Panc1 (cell line): ENCODE measurements at regions not wholly inside any gene's neighbourhood (a gene's known extent, or its start where the extent isn't known, plus 50 kb on each side); places are given as distances from the start of the nearest gene placed in this dataset.

ENCODE experiments used
- ATAC-seq: fragments of 200-7000 bp; cut with Tn5 transposase; 2 replicates; pipeline ENCODE4 v1.9.1; 2020; ENCODE audit warnings: mild to moderate bottlenecking, moderate library complexity
- BruUV-seq: library from RNA; stranded (reverse); fragments of 400-500 nt; replicated peaks from 2 replicates; lab custom pipeline; 2021; lab: Mats Ljungman, UMichigan
- CTCF ChIA-PET: fragments of 300-600 bp; sonication (Branson Sonifier 250); formaldehyde crosslinking; loops from one replicate; lab custom pipeline; 2022; ENCODE audit warnings: antibody characterized with exemption; lab: Charles Lee
- POLR2A ChIA-PET: fragments of 300-600 bp; sonication (Branson Sonifier 250); formaldehyde crosslinking; loops from one replicate; lab custom pipeline; 2022; ENCODE audit warnings: antibody characterized with exemption; lab: Charles Lee
- DNase-seq: peaks from one replicate; pipeline ENCODE4 v3.0.0-alpha.2; 2010; ENCODE audit warnings: low read depth, low spot score
- H3K27ac ChIP-seq: 2 replicates; pipeline ENCODE4 v1.5.1; 2011; ENCODE audit warnings: mild to moderate bottlenecking, low read length, inconsistent platforms
- H3K27me3 ChIP-seq: fragments of 200-500 bp; sonication (Bioruptor generic); 2 replicates; pipeline ENCODE4 v1.6.0; 2014; ENCODE audit warnings: low read length, inconsistent platforms; ENCODE audit not compliant: control insufficient read depth, insufficient read depth
- H3K36me3 ChIP-seq: fragments of 200-500 bp; sonication (Bioruptor generic); 2 replicates; pipeline ENCODE4 v1.5.1; 2014; ENCODE audit warnings: inconsistent platforms, mild to moderate bottlenecking, low read length, moderate library complexity; ENCODE audit not compliant: control insufficient read depth, insufficient read depth
- H3K4me1 ChIP-seq: 2 replicates; pipeline ENCODE4 v1.5.1; 2011; ENCODE audit warnings: inconsistent platforms, mild to moderate bottlenecking, low read length, moderate library complexity; ENCODE audit not compliant: control insufficient read depth, insufficient read depth
- H3K4me3 ChIP-seq, 2 experiments: 2 replicates each; pipeline ENCODE4 v1.5.1; 2011 to 2012; ENCODE audit warnings: low read depth in 2 of 2, low read length in 2 of 2, mild to moderate bottlenecking in 2 of 2, inconsistent platforms in 1 of 2, moderate library complexity in 1 of 2
- H3K9me3 ChIP-seq: fragments of 200-500 bp; sonication (Bioruptor generic); 2 replicates; pipeline ENCODE4 v1.5.1; 2014; ENCODE audit warnings: low read depth, mild to moderate bottlenecking, inconsistent platforms, low read length, moderate library complexity; ENCODE audit not compliant: control insufficient read depth, insufficient read depth
- POLR2AphosphoS5 ChIP-seq: IDR thresholded peaks from 2 replicates; pipeline ENCODE4 v1.6.1; 2012; ENCODE audit warnings: mild to moderate bottlenecking, low read depth, low read length, moderate library complexity
- SIN3A ChIP-seq: IDR thresholded peaks from 2 replicates; pipeline ENCODE4 v1.6.1; 2012; ENCODE audit warnings: low read depth, mild to moderate bottlenecking, low read length, moderate library complexity, borderline replicate concordance; ENCODE audit not compliant: insufficient read depth
- TCF7L2 ChIP-seq: IDR thresholded peaks from 2 replicates; pipeline ENCODE4 v1.6.1; 2011; ENCODE audit warnings: mild to moderate bottlenecking, low read depth, low read length, inconsistent platforms
- in situ Hi-C: cut with HindIII; loops from 2 replicates; pipeline ENCODE4 v1.10.0; 2016; ENCODE audit warnings: low sequenced_read_pairs, low pct_unique_long_range_greater_than_20kb
- intact Hi-C: fragments of 100-400 bp; cut with micrococcal nuclease; formaldehyde crosslinking; loops from one replicate; pipeline ENCODE4 v1.10.0; 2022; ENCODE audit not compliant: unreplicated experiment
- TF ChIP-seq, protein P1 (sequence below): fragments of 450-650 bp; IDR thresholded peaks from 2 replicates; pipeline ENCODE4 v1.5.1; 2017; ENCODE audit warnings: mild to moderate bottlenecking
- TF ChIP-seq, protein P2 (sequence below), 2 experiments: IDR thresholded peaks; 2 replicates each; pipeline ENCODE4 v1.6.1; 2011 to 2012; ENCODE audit warnings: low read depth in 2 of 2, control low read depth in 1 of 2, low read length in 1 of 2, mild to moderate bottlenecking in 1 of 2, moderate library complexity in 1 of 2; ENCODE audit not compliant: insufficient read depth in 1 of 2

DNA sequence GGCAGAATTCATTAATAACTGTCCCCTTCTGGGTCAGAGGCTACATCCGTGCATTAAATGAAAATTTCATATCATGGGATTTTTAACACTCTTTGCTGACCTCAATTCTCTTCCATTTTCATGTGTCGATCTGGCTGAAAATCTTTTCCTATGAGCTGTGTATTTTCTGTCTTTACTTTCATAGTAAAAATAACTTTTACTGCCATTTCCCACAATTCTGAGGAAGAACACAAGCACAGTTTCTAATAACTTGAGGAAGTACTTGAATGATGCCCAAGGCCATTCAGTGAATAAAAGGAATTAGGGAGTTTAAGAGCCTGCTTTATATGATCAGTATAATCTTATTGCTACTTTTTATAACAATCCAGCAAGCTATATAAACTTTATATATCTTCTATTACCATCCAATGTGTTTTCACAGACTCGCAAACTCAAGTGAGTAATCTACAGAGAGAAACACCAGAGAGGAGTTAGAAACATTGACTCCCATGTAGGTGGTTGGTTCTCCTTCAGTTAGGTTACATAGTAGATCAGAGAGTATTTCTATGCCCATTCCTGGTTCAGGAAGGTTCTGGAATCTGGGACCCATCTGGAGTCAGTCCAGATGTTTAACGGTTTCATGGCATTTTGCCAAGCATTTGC lies 340.0 kb downstream of the FBXO15 start:
- intact Hi-C loops, result no loop called here

DNA sequence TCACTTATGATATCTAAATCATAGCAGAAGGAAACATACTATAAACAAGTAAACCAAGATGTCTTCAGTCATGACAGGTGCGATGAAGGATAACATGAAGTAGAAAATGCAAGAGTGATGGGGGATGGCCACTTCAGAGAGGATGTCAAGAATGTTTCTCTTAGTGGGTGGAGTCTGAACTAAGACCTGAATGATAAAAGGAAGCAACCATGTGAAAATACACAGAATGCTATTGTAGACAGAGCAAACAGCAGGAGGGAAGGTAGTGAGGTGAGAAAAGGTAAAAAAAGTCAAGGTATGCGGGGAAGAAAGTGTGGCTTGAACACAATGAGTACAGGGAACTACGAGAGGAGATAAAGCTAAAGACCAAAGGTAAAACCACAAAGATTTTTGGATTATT lies 341.6 kb downstream of the FBXO15 start:
- ChIA-PET POLR2A (no interaction called here), CTCF (no interaction called here)
- intact Hi-C loops, result no loop called here
- ATAC-seq (no peak), DNase-seq (no peak)
- no TSS peak for BruUV-seq
- Histone ChIP-seq H3K27me3 (peaks cover 4% of the 10 kb centered on the region; the same call in 1 of the 2 replicates), H3K9me3 (no peaks in the 10 kb centered on the region), H3K36me3 (no peaks in the 10 kb centered on the region), H3K4me3 (no peak overlapping the region), H3K27ac (no peak overlapping the region), H3K4me1 (no peaks in the 10 kb centered on the region)
- in situ Hi-C loops, result no loop called here
- no peak for TF ChIP-seq SIN3A
- no peak for TF ChIP-seq POLR2AphosphoS5
- TF ChIP-seq, protein P1, sequence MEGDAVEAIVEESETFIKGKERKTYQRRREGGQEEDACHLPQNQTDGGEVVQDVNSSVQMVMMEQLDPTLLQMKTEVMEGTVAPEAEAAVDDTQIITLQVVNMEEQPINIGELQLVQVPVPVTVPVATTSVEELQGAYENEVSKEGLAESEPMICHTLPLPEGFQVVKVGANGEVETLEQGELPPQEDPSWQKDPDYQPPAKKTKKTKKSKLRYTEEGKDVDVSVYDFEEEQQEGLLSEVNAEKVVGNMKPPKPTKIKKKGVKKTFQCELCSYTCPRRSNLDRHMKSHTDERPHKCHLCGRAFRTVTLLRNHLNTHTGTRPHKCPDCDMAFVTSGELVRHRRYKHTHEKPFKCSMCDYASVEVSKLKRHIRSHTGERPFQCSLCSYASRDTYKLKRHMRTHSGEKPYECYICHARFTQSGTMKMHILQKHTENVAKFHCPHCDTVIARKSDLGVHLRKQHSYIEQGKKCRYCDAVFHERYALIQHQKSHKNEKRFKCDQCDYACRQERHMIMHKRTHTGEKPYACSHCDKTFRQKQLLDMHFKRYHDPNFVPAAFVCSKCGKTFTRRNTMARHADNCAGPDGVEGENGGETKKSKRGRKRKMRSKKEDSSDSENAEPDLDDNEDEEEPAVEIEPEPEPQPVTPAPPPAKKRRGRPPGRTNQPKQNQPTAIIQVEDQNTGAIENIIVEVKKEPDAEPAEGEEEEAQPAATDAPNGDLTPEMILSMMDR, result no peak
- TF ChIP-seq, protein P2, sequence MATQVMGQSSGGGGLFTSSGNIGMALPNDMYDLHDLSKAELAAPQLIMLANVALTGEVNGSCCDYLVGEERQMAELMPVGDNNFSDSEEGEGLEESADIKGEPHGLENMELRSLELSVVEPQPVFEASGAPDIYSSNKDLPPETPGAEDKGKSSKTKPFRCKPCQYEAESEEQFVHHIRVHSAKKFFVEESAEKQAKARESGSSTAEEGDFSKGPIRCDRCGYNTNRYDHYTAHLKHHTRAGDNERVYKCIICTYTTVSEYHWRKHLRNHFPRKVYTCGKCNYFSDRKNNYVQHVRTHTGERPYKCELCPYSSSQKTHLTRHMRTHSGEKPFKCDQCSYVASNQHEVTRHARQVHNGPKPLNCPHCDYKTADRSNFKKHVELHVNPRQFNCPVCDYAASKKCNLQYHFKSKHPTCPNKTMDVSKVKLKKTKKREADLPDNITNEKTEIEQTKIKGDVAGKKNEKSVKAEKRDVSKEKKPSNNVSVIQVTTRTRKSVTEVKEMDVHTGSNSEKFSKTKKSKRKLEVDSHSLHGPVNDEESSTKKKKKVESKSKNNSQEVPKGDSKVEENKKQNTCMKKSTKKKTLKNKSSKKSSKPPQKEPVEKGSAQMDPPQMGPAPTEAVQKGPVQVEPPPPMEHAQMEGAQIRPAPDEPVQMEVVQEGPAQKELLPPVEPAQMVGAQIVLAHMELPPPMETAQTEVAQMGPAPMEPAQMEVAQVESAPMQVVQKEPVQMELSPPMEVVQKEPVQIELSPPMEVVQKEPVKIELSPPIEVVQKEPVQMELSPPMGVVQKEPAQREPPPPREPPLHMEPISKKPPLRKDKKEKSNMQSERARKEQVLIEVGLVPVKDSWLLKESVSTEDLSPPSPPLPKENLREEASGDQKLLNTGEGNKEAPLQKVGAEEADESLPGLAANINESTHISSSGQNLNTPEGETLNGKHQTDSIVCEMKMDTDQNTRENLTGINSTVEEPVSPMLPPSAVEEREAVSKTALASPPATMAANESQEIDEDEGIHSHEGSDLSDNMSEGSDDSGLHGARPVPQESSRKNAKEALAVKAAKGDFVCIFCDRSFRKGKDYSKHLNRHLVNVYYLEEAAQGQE (IDR thresholded peaks at IDR 0.05; ENCODE audit: insufficient read depth in 1 of 2, low read depth in 2 of 2, low read length in 1 of 2), result no peak
- TF ChIP-seq TCF7L2, result no peak

More for the DNA sequence above, 340.0 kb downstream of the FBXO15 start:
- POLR2A ChIA-PET, result no interaction called here
- H3K36me3 ChIP-seq, result no peaks in the 10 kb centered on the region
- H3K27ac ChIP-seq, result no peak overlapping the region
- no peaks in the 10 kb centered on the region for H3K9me3 ChIP-seq
- DNase-seq (no peak), ATAC-seq (no peak)
- CTCF ChIA-PET, result no interaction called here
- no peak overlapping the region for H3K4me3 ChIP-seq
- H3K27me3 ChIP-seq, result peaks cover under 1% of the 10 kb centered on the region; the same call in 1 of the 2 replicates
- H3K4me1 ChIP-seq, result no peaks in the 10 kb centered on the region
- BruUV-seq, result no TSS peak
- TF ChIP-seq SIN3A (no peak), TCF7L2 (no peak), POLR2AphosphoS5 (no peak)
- TF ChIP-seq, protein P1, result no peak
- TF ChIP-seq, protein P2 (IDR thresholded peaks at IDR 0.05; ENCODE audit: insufficient read depth in 1 of 2, low read depth in 2 of 2, low read length in 1 of 2), result no peak
- in situ Hi-C loops, result no loop called here
